Hematopoietic multipotent progenitor cell treated with erythropoietin and hydrocortisone succinate and interleukin-3 and kit ligand, for 15 days (in vitro differentiated cells): ENCODE measurements at regions not wholly inside any gene's neighbourhood (a gene's known extent, or its start where the extent isn't known, plus 50 kb on each side); places are given as distances from the start of the nearest gene placed in this dataset.
"Not testable (repeated sequence)": the region's sequence is repeated elsewhere in the genome, so short reads cannot be mapped to it uniquely, and the experiment has no call there.

ENCODE experiments used
- DNase-seq: peaks from one replicate; pipeline ENCODE4 v3.0.0-alpha.2; 2015; ENCODE audit warnings: low spot score

- no peak for DNase-seq
Measured at GRCh38 chr12:71299541-71300376, 139.8 kb upstream of the LGR5 start.

DNA sequence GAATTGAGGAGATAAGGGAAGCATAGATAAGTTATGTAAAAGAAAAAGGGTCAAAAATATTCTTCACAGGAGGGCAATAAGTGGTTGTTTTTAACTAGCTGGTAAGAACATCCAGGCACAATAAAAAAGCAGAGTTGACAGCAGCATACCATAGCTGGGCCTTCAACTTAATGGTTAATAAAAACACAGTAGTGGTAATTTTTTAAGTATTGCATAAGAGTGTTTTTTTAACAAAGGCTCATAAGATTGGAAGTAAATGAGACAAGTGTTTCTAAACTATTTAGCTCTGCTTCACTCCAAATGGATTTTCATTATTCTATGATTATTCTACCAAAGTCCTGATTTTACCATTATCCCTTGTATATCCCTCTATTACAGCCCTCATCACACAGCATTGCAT, 140.1 kb upstream of the TSPAN8 start:
- DNase-seq = no peak

DNA sequence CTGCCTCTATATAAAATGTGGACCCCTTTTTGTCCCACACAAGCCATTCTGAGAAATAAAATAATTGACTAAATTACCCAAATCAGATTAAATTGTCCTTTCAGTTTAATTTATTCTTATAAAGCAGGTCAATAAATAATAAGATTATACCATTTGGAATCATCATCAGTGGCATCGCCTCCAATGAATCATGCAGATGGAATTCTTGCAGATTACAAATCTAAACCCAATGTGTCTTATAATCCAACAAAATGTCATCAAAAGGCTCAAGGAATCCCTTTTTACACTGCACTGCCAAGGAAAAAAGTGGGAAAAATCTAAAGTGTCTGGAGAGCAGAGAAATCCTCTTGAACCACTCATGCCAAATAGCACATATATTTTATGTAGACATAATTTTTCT, 138.2 kb upstream of the TSPAN8 start:
- no peak for DNase-seq

DNA sequence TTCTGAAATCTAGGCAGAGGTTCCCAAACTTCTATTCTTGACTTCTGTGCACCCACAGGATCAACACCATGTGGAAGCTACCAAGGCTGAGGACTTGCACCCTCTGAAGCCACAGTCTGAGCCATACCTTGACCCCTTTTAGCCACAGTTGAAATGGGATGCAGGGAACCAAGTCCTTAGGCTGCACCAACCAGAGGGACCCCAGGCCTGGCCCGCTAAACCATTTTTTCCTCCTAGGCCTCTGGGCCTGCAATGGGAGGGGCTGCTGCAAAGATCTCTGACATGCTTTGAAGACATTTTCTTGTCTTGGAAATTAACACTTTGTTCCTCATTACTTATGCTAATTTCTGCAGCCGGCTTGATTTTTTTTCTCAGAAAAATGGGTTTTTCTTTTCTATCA, 133.9 kb upstream of the TSPAN8 start:
- DNase-seq = no peak

DNA sequence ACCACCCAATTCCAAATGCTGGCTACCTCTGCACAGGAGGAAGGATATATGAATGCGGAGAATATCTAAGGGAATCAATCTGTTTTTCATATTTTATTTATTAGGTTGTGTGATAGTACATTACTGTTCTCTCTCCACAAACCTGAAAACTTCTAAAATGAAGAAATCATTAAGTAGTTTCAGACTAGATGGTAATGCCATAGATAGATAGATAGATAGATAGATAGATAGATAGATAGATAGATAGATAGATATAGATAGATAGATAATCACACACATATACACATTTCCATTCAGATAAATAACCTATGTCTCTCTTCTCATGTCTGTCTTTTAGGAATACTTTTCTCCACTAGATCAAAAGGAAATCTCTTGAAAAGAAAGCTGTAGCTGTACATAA, 126.1 kb upstream of the TSPAN8 start:
- DNase-seq = no peak

DNA sequence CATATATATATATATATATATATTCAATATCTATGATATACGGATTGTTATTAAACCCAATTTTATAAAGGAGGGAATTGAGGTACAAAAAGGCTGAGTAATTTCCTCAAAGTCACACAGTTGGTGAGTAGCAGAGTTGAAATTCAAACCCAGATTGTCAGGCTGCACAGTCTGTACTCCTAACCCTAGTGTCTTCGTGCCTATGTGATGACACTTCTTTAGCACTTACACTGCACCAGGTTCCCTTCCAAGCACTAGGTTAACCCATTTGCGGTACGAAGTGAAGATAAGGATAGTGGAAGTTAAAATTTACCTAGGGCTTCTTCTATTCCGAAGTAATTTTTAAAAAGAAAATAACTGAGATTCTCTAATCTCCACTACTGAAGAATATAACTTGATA, 125.1 kb upstream of the TSPAN8 start:
- DNase-seq = no peak

DNA sequence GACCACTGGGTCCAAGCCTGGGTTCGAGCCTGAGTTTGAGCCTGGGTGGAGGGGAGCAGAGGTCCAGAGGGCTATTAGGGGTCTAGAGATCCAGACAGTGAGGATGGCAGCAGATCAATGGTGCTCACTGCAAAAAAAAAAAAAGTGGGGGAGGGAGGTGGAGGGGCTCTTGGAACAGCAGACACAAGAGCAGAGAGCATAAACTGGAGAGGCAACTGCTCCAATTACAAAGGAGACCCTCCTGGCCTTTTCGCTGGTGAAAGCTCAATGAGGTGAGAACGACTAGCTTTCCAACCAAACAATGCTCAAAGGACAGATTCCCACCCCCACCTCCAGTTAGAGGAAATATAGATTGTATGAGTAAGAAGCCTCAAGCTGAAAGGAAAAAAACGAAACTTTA, 124.2 kb upstream of the TSPAN8 start:
- DNase-seq = no peak

GRCh38 chr12:71281425-71281824, 123.6 kb upstream of the TSPAN8 start:
- DNase-seq = no peak

- no peak for DNase-seq
Measured at GRCh38 chr12:71277866-71278265, 120.1 kb upstream of the TSPAN8 start.

GRCh38 chr12:71276541-71276940, 118.7 kb upstream of the TSPAN8 start:
- no peak for DNase-seq

DNA sequence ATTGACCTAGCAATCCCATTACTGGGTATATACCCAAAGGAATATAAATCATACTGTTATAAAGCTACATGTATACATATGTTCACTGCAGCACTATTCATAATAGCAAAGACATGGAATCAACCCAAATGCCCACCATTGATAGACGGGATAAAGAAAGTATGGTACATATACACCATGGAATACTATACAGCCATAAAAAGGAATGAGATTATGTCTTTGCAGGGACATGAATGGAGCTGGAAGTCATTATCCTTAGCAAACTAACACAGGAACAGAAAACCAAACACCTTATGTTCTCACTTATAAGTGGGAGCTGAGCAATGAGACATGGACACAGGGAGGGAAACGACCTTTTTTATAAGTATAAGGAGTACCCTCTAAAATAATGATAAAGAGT, 113.0 kb upstream of the TSPAN8 start:
- DNase-seq = not testable (repeated sequence)

DNA sequence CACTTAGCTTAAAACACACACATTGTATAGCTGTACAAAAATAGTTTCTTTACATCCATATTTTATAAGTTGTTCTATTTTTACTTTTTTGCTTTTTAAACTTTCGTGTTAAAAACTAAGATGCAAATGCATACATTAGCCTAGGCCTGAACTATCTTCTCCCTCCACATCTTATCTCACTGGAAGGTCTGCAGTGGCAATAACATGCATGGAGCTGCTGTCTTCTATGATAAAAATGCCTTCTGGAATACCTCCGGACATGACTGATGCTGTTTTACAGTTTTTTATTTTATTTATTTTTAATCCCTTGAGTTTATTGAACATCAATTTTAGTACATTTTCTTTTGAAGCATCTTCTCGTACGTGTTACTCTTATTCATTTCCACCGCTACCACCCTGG, 112.3 kb upstream of the TSPAN8 start:
- peak; percentile 73 for DNase-seq

- DNase-seq = peak; percentile 18
Measured at GRCh38 chr12:71269281-71269598, 111.4 kb upstream of the TSPAN8 start.

- peak; percentile 48 for DNase-seq
Measured at GRCh38 chr12:71268598-71269280, 110.9 kb upstream of the TSPAN8 start.

GRCh38 chr12:71266606-71267005, 108.8 kb upstream of the TSPAN8 start:
- no peak for DNase-seq

GRCh38 chr12:71265731-71266130, 107.9 kb upstream of the TSPAN8 start:
- not testable (repeated sequence) for DNase-seq

- DNase-seq = no peak
Measured at GRCh38 chr12:71262466-71262865, 104.7 kb upstream of the TSPAN8 start.

DNA sequence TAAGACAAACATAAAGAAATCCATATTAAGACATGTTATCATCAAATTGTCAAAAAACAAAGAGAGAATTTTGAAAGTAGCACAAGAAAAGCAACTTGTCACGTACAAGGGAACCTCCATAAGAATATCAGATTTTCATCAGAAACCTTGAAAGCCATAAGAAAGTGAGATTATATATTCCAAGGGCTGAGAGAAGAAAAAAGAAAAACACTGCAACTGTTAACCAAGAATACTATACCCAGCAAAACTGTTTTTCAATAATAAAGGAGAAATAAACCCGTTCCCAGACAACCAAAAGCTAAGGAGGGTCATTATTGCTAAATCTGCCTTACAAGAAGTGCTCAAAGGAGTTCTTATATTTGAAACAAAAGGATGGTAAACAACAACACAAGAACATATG, 94.7 kb upstream of the TSPAN8 start:
- no peak for DNase-seq

DNA sequence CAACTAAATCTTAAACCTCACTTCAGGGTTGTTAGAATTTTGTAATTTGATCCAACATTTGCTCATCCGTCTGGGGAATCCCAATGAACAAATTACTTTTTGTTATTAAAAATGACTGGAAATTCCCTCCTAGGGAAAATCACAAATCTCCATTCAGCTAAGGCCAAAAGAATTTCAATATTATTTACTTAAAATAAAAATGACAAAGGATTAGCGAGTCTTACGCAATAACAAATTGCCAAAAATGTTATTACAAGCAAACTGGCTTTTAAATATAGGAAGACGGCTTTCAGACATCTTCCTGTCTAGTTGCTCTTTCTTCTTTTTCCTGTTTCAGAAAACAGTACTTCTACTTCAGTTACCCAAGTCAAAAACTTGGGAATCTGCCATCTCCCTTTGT, 92.4 kb upstream of the TSPAN8 start:
- DNase-seq = no peak

GRCh38 chr12:71243370-71243769, 85.6 kb upstream of the TSPAN8 start:
- DNase-seq = no peak

GRCh38 chr12:71242511-71242910, 84.7 kb upstream of the TSPAN8 start:
- no peak for DNase-seq

GRCh38 chr12:71240946-71241345, 83.1 kb upstream of the TSPAN8 start:
- no peak for DNase-seq

GRCh38 chr12:71239731-71240130, 81.9 kb upstream of the TSPAN8 start:
- no peak for DNase-seq

DNA sequence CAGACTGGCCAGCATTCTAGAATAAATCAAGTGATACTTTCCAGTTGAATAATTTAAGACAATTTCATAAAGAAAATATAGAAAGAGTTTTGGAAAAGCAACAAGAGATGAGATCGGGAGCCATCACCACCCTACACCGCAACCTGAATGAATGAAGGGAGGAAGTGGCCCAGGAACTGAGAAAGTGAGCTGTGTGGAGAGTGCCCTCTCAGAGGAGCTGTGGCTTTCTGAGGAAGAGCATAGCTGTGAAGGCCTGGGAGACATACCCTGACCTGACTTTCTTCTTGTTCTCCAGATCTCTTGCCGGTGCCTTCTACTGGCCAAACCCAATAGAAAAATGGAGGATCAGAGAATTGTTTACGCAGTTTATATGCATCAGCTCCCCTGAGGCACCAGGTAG, 79.3 kb upstream of the TSPAN8 start:
- no peak for DNase-seq
